ELR (cell line): ENCODE measurements at regions not wholly inside any gene's neighbourhood (a gene's known extent, or its start where the extent isn't known, plus 50 kb on each side); places are given as distances from the start of the nearest gene placed in this dataset.

Experiments
- DNase-seq: peaks from one replicate; pipeline ENCODE4 v3.0.0-alpha.2; 2015; ENCODE audit warnings: low read depth

DNA sequence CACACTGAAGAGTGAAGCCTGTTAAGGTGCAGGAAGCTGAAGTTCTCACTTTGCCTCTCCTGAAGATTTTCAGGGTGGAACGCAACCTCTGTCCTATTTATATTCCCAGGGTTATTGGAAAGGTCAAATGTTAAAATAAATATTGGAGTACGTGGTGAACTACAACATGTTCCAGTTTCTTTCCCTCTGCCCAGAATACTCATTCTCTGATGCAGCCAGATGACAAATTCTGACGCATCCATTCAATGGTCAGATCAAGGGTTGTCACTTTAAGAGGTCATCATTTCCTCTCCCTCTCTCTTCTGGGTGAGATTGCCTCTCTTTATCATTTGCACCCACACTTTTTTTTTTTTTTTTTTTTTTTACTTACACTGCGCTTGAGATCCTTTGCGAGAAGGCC, 277.1 kb downstream of the BRINP1 start:
- no peak for DNase-seq

DNA sequence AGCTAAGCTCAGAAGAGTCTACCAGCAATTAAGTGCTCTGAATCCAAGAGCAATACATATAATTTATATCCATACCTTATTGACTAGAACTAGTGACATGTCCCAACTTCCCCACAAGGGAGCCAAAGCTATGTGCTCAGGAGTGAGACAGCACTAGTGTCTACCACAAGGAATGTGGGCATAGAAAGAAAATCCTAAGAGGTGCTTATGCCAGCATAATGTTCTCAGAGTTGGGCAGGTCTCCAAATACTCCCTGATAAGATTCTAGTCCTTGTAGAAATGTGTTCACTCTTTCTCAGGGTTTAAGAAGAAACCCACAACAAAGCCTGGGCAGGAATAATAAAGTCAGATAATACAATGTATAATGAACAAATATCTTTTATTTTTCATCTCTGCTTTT, 275.1 kb downstream of the BRINP1 start:
- DNase-seq, result no peak

DNA sequence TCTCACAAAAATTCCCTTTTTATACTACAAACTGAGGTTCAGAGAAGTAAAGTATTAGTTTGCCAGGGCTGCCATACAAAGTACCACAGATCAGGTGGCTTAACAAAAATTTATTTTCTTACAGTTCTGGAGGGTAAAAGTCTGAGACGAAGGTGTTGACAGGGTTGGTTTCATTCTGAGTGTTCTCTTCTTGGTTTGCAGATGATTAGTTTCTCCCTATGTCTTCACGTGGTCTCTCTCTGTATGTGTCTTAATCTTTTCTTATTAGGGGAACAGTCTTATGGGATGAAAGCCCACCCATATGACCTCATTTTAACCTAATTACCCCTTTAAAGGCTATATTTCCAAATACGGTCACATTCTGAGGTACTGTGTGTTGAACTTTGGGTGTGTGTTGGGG, 274.2 kb downstream of the BRINP1 start:
- DNase-seq, result no peak

DNA sequence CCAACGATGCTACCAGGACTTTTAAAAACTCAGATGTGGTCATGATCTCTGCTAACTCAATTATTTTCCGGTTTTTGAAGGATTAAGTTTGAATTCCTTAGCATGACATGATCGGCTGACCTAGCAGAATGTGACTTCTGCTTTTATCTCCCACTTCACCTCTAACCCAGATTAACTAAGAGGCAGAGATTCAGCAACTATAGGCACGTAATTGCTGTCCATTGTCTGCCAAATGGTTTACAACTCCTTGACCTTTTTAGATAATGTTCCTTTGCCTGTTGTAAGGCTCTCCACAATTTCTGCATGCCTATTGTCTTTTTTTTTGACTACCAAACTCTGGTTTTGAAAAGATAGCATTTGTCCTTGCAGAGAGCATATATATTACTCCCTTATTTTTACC, 268.2 kb downstream of the BRINP1 start:
- DNase-seq, result no peak

DNA sequence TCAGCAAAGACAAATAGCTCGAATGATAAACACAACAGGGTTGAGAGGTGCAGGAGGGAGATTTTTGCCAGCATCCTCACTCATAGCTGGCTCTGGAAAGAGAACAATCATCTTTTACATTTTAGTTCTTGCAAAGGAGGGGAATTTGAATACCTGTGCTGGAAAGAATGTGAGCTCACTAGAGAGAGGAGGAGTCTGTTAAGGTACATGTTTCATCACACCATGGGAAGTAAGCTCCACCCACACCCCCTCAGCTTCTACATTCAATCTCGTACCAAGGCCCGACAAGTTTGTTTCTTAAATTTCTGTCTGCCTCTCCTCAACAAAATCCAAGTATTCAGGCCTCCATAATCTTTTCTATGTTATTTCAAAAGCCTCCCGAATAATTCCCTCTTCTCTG, 254.6 kb downstream of the BRINP1 start:
- DNase-seq, result no peak
